PFSK-1 (cell line): ENCODE measurements at regions not wholly inside any gene's neighbourhood (a gene's known extent, or its start where the extent isn't known, plus 50 kb on each side); places are given as distances from the start of the nearest gene placed in this dataset.

Experiments used
- FOXP2 ChIP-seq: optimal IDR thresholded peaks from 2 replicates; pipeline ENCODE3; 2011; ENCODE audit warnings: borderline replicate concordance, control low read depth, inconsistent platforms; ENCODE audit not compliant: insufficient read depth; ENCODE audit errors: extremely low read length, extremely low read depth
- POLR2AphosphoS5 ChIP-seq: IDR thresholded peaks from 2 replicates; pipeline ENCODE4 v1.6.1; 2012; ENCODE audit warnings: low read depth, mild to moderate bottlenecking, control low read depth, low read length, moderate library complexity
- REST ChIP-seq, 2 experiments: IDR thresholded peaks; 2 replicates each; pipeline versions ENCODE4 v1.6.1 to v1.8.0; 2011 to 2012; ENCODE audit warnings: low read depth in 2 of 2, low read length in 2 of 2, control low read depth in 1 of 2, inconsistent platforms in 1 of 2, mild to moderate bottlenecking in 1 of 2, moderate library complexity in 1 of 2; ENCODE audit not compliant: insufficient read depth in 1 of 2
- SIN3A ChIP-seq: IDR thresholded peaks from 2 replicates; pipeline ENCODE4 v1.6.1; 2012; ENCODE audit warnings: mild to moderate bottlenecking, low read length, moderate library complexity, borderline replicate concordance; ENCODE audit not compliant: insufficient read depth
- TAF1 ChIP-seq: IDR thresholded peaks from 2 replicates; pipeline ENCODE4 v1.6.1; 2012; ENCODE audit warnings: low read length, control low read depth, borderline replicate concordance; ENCODE audit not compliant: insufficient read depth

GRCh38 chr18:11412811-11413210 is 196.6 kb upstream of the SLC35G4 start:
- no peak for TF ChIP-seq SIN3A
- no peak for TF ChIP-seq POLR2AphosphoS5
- no peak for TF ChIP-seq TAF1
- TF ChIP-seq FOXP2: no peak
- no peak for TF ChIP-seq REST (IDR thresholded peaks at IDR 0.05; ENCODE audit: insufficient read depth in 1 of 2, low read depth in 2 of 2, low read length in 2 of 2)
